ENCODE measurements at regions not wholly inside any gene's neighbourhood (a gene's known extent, or its start where the extent isn't known, plus 50 kb on each side); places are given as distances from the start of the nearest gene placed in this dataset.

- DNase-seq (ENCODE audit: low read depth), result peak; percentile 76
Observed at GRCh38 chr2:144583741-144584453, 64.0 kb upstream of the ZEB2 start.

GRCh38 chr2:144583381-144583729, 63.4 kb upstream of the ZEB2 start:
- no peak for DNase-seq (ENCODE audit: low read depth)

GRCh38 chr2:144582651-144583380, 62.9 kb upstream of the ZEB2 start:
- DNase-seq (ENCODE audit: low read depth), result no peak

- no peak for DNase-seq (ENCODE audit: low read depth)
Observed at GRCh38 chr2:144580521-144581161, 60.7 kb upstream of the ZEB2 start.

- no peak for DNase-seq (ENCODE audit: low read depth)
Observed at GRCh38 chr2:144579556-144579955, 59.6 kb upstream of the ZEB2 start.

GRCh38 chr2:144578099-144578498, 58.2 kb upstream of the ZEB2 start:
- no peak for DNase-seq (ENCODE audit: low read depth)

GRCh38 chr2:144572977-144573376, 53.1 kb upstream of the ZEB2 start:
- no peak for DNase-seq (ENCODE audit: low read depth)

- no peak for DNase-seq (ENCODE audit: low read depth)
Observed at GRCh38 chr2:144571770-144572169, 51.9 kb upstream of the ZEB2 start.

- DNase-seq (ENCODE audit: low read depth), result no peak
Observed at GRCh38 chr2:144570566-144570965, 50.6 kb upstream of the ZEB2 start.

Measured in LHCN-M2 (cell line).